GM12878 (cell line): ENCODE measurements at regions not wholly inside any gene's neighbourhood (a gene's known extent, or its start where the extent isn't known, plus 50 kb on each side); places are given as distances from the start of the nearest gene placed in this dataset.

Experiments used
- ATAC-seq: fragments of 200-7000 bp; cut with Tn5 transposase; 3 replicates; pipeline ENCODE4 v1.9.1; 2020; ENCODE audit warnings: mild to moderate bottlenecking, moderate library complexity
- BruUV-seq: library from RNA; stranded (reverse); fragments of 400-500 nt; replicated peaks from 2 replicates; lab custom pipeline; 2021; lab: Mats Ljungman, UMichigan
- CTCF ChIA-PET: fragments of 300-600 bp; sonication (Branson Sonifier 250); formaldehyde crosslinking; extraction: SDS; loops from one replicate; lab custom pipeline; 2021; ENCODE audit warnings: inconsistent platforms; lab: Yijun Ruan, JAX
- POLR2A ChIA-PET: fragments of 350-600 bp; formaldehyde crosslinking; extraction: SDS; loops from one replicate; lab custom pipeline; 2021; ENCODE audit warnings: inconsistent platforms; lab: Charles Lee
- RAD21 ChIA-PET: fragments of 300-600 bp; sonication (Branson Sonifier 250); formaldehyde crosslinking; loops from one replicate; lab custom pipeline; 2023; ENCODE audit warnings: antibody characterized with exemption; ENCODE audit not compliant: unreplicated experiment; lab: Charles Lee
- SMC1A ChIA-PET: fragments of 300-600 bp; sonication (Branson Sonifier 250); formaldehyde crosslinking; loops from one replicate; lab custom pipeline; 2023; ENCODE audit not compliant: unreplicated experiment, uncharacterized antibody; lab: Charles Lee
- DNase-seq: peaks from one replicate; pipeline ENCODE4 v3.0.0-alpha.2; 2011; ENCODE audit warnings: low read depth, low spot score
- FAIRE-seq: peaks from 3 replicates; lab custom pipeline; 2011; peaks lifted over from hg19 to GRCh38; lab: Jason Lieb, UNC
- H2AFZ ChIP-seq: 2 replicates; pipeline ENCODE4 v1.6.0; 2011; ENCODE audit warnings: low read depth, low read length, control low read depth; ENCODE audit not compliant: control insufficient read depth
- H3K27ac ChIP-seq: 2 replicates; pipeline ENCODE4 v1.5.1; 2011; ENCODE audit warnings: control low read depth; ENCODE audit not compliant: control insufficient read depth, insufficient read depth
- H3K27me3 ChIP-seq, 2 experiments: replicated peaks in 1 of 2; 2 replicates each; pipeline versions ENCODE4 v1.6.0 to v1.6.1; 2011; ENCODE audit warnings: low read length in 1 of 2; ENCODE audit not compliant: control insufficient read depth in 2 of 2, insufficient read depth in 2 of 2
- H3K36me3 ChIP-seq, 2 experiments: 2 replicates each; pipeline ENCODE4 v1.5.1; 2011; ENCODE audit warnings: low read length in 1 of 2; ENCODE audit not compliant: control insufficient read depth in 2 of 2, insufficient read depth in 2 of 2
- H3K4me1 ChIP-seq: 2 replicates; pipeline ENCODE4 v1.6.1; 2011; ENCODE audit warnings: mild to moderate bottlenecking, low read length, moderate library complexity, mixed read lengths; ENCODE audit not compliant: control insufficient read depth, insufficient read depth
- H3K4me2 ChIP-seq: 2 replicates; pipeline ENCODE4 v1.6.0; 2011; ENCODE audit warnings: control low read depth; ENCODE audit not compliant: control insufficient read depth, insufficient read depth
- H3K4me3 ChIP-seq: fragments of 200-600 bp; sonication (generic); 2 replicates; pipeline ENCODE4 v1.5.1; 2016
- H3K79me2 ChIP-seq: 2 replicates; pipeline ENCODE4 v1.6.0; 2011; ENCODE audit warnings: low read length; ENCODE audit not compliant: control insufficient read depth, insufficient read depth
- H3K9ac ChIP-seq: 2 replicates; pipeline ENCODE4 v1.8.0; 2011; ENCODE audit warnings: low read length, control low read depth, mixed read lengths; ENCODE audit not compliant: control insufficient read depth, insufficient read depth
- H3K9me3 ChIP-seq: replicated peaks from 3 replicates; pipeline ENCODE4 v1.5.1; 2011; ENCODE audit warnings: mild to moderate bottlenecking, low read length; ENCODE audit not compliant: control insufficient read depth, insufficient read depth
- H4K20me1 ChIP-seq: 2 replicates; pipeline ENCODE4 v1.6.0; 2011; ENCODE audit not compliant: control insufficient read depth, insufficient read depth
- BCL11A ChIP-seq: IDR thresholded peaks from 2 replicates; pipeline ENCODE4 v1.6.1; 2011; ENCODE audit warnings: low read depth, low read length
- MLLT1 ChIP-seq: fragments of 450-650 bp; IDR thresholded peaks from 2 replicates; pipeline ENCODE4 v1.6.1; 2016; ENCODE audit warnings: mild to moderate bottlenecking
- NFIC ChIP-seq: IDR thresholded peaks from 2 replicates; pipeline ENCODE4 v1.6.1; 2012; ENCODE audit warnings: low read depth, mild to moderate bottlenecking, inconsistent platforms, low read length, moderate library complexity
- PKNOX1 ChIP-seq: fragments of 450-650 bp; IDR thresholded peaks from 2 replicates; pipeline ENCODE4 v1.6.1; 2016; ENCODE audit warnings: mild to moderate bottlenecking
- POLR2A ChIP-seq: IDR thresholded peaks from 2 replicates; pipeline ENCODE4 v1.6.1; 2011; ENCODE audit warnings: low read depth, mild to moderate bottlenecking, low read length
- RB1 ChIP-seq: fragments of 450-650 bp; formaldehyde crosslinking; IDR thresholded peaks from 2 replicates; pipeline ENCODE4 v1.6.1; 2017; ENCODE audit warnings: mild to moderate bottlenecking, borderline replicate concordance
- SMAD1 ChIP-seq: fragments of 450-650 bp; IDR thresholded peaks from 2 replicates; pipeline ENCODE4 v1.6.1; 2018; ENCODE audit warnings: mild to moderate bottlenecking, low read depth; ENCODE audit not compliant: partially characterized antibody
- SREBF1 ChIP-seq: IDR thresholded peaks from 2 replicates; pipeline ENCODE4 v1.6.1; 2012; ENCODE audit warnings: mild to moderate bottlenecking, low read length
- WGBS: methylation state at CpG from one replicate; pipeline ENCODE4 v1.1.6; 2016; ENCODE audit warnings: low lambda C conversion rate; ENCODE audit not compliant: insufficient replicate concordance, insufficient coverage; ENCODE audit errors: missing lambda C conversion rate; 5-methylcytosine and 5-hydroxymethylcytosine counted together
- in situ Hi-C: fragments of 300-500 bp; cut with MboI; formaldehyde crosslinking; loops from 9 replicates; pipeline ENCODE4 v1.14.3; 2018; ENCODE audit warnings: mixed read lengths
- intact Hi-C: fragments of 100-400 bp; cut with micrococcal nuclease; formaldehyde crosslinking; loops from one replicate; pipeline ENCODE4 v1.14.2; 2022; ENCODE audit not compliant: unreplicated experiment
- TF ChIP-seq, protein P1 (sequence below): fragments of 450-650 bp; IDR thresholded peaks from 2 replicates; pipeline ENCODE4 v1.6.1; 2017; ENCODE audit warnings: mild to moderate bottlenecking, low read depth, inconsistent platforms; ENCODE audit not compliant: poor library complexity, severe bottlenecking

GRCh38 chr3:4006288-4006687, 207.1 kb downstream of the LRRN1 start:
- no peak overlapping the region for H3K27ac ChIP-seq
- ChIA-PET SMC1A (no interaction called here), POLR2A (no interaction called here), RAD21 (no interaction called here), CTCF (interaction anchor here (1.5 kb wide), 1 partner anchor 806 kb away, joined by 6 read pairs; no protein-coding TSS in a partner anchor)
- no peak overlapping the region for H3K9ac ChIP-seq
- no peak for DNase-seq
- no TSS peak for BruUV-seq
- H3K4me3 ChIP-seq, result no peak overlapping the region
- H3K4me2 ChIP-seq, result no peak overlapping the region
- ATAC-seq, result no peak
- no peak overlapping the region for H2AFZ ChIP-seq
- H3K79me2 ChIP-seq, result no peaks in the 10 kb centered on the region
- intact Hi-C loops, result no loop called here
- H3K27me3 ChIP-seq, result no peaks in the 10 kb centered on the region
- H3K4me1 ChIP-seq, result no peaks in the 10 kb centered on the region
- WGBS, result 9% methylated on average over 2 of the region's 2 CpGs
- no peak for FAIRE-seq
- H3K36me3 ChIP-seq, result no peaks in the 10 kb centered on the region
- H3K9me3 ChIP-seq, result no peaks in the 10 kb centered on the region
- TF ChIP-seq POLR2A (no peak), RB1 (no peak), BCL11A (no peak), MLLT1 (no peak), NFIC (no peak), SMAD1 (no peak), PKNOX1 (no peak), SREBF1 (no peak)
- TF ChIP-seq, protein P1, sequence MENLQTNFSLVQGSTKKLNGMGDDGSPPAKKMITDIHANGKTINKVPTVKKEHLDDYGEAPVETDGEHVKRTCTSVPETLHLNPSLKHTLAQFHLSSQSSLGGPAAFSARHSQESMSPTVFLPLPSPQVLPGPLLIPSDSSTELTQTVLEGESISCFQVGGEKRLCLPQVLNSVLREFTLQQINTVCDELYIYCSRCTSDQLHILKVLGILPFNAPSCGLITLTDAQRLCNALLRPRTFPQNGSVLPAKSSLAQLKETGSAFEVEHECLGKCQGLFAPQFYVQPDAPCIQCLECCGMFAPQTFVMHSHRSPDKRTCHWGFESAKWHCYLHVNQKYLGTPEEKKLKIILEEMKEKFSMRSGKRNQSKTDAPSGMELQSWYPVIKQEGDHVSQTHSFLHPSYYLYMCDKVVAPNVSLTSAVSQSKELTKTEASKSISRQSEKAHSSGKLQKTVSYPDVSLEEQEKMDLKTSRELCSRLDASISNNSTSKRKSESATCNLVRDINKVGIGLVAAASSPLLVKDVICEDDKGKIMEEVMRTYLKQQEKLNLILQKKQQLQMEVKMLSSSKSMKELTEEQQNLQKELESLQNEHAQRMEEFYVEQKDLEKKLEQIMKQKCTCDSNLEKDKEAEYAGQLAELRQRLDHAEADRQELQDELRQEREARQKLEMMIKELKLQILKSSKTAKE, result no peak
- in situ Hi-C loops, result no loop called here
- H4K20me1 ChIP-seq, result no peaks in the 10 kb centered on the region
